ENCODE measurements at regions not wholly inside any gene's neighbourhood (a gene's known extent, or its start where the extent isn't known, plus 50 kb on each side); places are given as distances from the start of the nearest gene placed in this dataset.
"Not testable (repeated sequence)": the region's sequence is repeated elsewhere in the genome, so short reads cannot be mapped to it uniquely, and the experiment has no call there.

- no peak for DNase-seq (ENCODE audit: low read depth)
These were observed 109.7 kb downstream of the CRLF2 start for GRCh38 chrX:1102786-1103185.

DNA sequence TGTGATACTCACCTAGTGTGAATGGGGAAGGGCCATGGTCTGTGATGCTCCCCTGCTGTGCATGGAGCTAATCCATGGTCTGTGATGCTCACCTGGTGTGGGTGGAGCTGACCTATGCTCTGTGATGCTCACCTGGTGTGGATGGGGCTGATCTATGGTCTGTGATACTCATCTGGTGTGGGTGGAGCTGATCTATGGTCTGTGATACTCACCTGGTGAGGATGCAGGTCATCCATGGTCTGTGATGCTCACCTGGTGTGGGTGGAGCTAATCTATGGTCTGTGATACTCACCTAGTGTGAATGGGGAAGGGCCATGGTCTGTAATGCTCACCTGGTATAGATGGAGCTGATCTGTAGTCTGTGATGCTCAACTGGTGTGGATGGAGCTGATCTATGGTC is 110.2 kb downstream of the CRLF2 start:
- DNase-seq (ENCODE audit: low read depth): not testable (repeated sequence)

- DNase-seq (ENCODE audit: low read depth): no peak
These were observed 113.2 kb downstream of the CRLF2 start for GRCh38 chrX:1099146-1099770.

- no peak for DNase-seq (ENCODE audit: low read depth)
These were observed 115.1 kb downstream of the CRLF2 start for GRCh38 chrX:1097328-1097727.

DNA sequence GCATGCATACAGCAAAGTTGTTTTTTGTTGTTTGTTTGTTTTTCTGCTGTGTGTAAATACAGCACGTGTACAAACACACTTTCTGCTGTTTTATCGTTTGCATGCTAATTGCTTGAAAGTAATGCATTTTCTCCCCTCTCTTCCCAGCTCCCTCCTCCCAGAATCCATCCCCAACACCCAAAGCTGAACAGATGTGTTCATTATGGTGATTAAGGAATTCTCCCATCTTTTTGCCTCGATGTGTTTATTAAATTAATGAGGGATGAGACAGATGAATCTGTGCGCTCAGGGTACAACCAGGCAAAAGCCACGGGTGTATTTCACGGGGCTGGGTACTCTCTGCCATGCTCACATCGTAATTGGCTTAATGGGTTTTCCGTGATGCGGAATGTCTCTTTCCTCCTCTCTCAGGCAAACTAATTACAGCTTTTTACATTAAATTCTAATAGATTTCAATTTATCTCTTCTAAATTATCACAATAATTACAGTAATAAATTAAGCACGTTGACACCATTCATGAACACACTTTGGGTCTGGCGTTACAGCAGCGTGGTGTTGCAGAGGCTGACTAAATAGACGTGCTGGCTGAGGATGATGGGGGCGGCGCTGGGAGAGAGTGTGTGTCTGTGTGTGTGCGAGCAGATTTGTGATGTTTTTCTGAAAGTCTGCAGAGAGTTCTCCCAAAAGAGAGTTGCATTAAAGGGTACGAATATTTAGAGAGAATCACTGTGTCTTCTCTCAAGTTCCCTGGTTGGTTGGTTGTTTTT is 117.7 kb downstream of the CRLF2 start:
- no peak for DNase-seq (ENCODE audit: low read depth)

- DNase-seq (ENCODE audit: low read depth): no peak
These were observed 118.6 kb downstream of the CRLF2 start for GRCh38 chrX:1093586-1094421.

- DNase-seq (ENCODE audit: low read depth): no peak
These were observed 119.3 kb downstream of the CRLF2 start for GRCh38 chrX:1093121-1093520.

DNA sequence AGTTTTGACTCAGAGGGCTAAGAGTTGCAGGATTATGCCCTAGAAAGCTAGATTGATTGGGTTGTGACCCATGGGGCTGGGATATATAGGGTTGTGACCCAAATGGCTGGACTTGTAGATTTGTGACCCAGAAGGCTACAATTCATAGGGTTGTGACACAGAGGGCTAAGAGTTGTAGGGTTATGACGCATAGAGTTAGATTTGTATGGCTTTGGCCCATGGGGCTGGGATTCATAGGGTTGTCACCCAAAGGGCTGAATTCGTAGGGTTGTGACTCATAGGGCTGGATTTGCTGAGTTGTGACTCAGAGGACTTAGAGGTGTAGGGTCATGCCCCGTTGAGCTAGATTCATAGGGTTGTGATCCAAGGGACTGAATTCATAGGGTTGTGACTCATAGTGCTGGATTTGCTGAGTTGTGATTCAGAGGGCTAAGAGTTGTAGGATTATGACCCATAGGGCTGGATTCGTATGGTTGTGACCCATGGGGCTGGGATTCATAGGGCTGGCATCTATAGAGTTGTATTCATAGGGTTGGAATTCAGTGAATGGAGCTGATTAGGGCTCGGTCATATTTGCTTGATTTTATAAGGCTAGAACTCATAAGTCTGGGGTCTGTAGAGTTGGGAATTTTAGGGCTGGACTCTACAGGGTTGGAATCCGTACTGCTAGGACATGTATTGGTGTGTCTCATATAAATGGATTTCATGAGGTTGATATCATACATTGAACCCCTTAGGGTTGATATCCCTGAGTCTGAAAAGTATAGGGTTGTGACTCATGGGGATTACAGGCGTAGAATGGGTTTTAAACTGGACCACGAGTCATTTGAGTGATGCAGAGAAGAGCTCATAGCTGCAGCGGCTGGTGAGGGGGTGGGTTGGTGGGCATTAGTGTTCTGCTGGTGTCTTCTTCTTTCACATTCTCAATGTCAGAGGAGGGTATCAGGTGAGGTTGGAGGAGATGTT is 125.7 kb downstream of the CRLF2 start:
- no peak for DNase-seq (ENCODE audit: low read depth)

DNA sequence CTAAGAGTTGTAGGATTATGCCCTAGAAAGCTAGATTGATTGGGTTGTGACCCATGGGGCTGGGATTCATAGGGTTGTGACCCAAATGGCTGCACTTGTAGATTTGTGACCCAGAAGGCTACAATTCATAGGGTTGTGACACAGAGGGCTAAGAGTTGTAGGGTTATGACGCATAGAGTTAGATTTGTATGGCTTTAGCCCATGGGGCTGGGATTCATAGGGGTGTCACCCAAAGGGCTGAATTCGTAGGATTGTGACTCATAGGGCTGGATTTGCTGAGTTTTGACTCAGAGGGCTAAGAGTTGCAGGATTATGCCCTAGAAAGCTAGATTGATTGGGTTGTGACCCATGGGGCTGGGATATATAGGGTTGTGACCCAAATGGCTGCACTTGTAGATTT is 126.6 kb downstream of the CRLF2 start:
- not testable (repeated sequence) for DNase-seq (ENCODE audit: low read depth)

DNA sequence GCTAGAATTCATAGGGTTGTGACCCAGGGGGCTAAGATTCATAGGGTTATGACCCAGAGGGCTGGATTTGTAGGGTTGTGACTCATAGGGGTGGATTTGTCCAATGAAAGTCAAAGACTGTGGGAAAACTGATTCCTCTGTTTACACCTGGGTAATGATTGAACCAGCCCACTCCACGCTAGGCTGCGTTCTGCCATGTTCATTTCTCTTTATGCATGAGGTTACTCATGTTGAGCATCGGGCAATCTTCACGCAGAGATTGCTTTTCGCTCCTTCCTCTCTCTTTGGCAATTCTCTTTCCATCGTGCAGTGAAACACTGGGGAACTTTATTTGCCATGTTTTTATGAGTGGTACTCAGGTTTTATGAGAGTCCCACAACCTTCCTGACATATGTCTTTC is 127.8 kb downstream of the CRLF2 start:
- no peak for DNase-seq (ENCODE audit: low read depth)

DNA sequence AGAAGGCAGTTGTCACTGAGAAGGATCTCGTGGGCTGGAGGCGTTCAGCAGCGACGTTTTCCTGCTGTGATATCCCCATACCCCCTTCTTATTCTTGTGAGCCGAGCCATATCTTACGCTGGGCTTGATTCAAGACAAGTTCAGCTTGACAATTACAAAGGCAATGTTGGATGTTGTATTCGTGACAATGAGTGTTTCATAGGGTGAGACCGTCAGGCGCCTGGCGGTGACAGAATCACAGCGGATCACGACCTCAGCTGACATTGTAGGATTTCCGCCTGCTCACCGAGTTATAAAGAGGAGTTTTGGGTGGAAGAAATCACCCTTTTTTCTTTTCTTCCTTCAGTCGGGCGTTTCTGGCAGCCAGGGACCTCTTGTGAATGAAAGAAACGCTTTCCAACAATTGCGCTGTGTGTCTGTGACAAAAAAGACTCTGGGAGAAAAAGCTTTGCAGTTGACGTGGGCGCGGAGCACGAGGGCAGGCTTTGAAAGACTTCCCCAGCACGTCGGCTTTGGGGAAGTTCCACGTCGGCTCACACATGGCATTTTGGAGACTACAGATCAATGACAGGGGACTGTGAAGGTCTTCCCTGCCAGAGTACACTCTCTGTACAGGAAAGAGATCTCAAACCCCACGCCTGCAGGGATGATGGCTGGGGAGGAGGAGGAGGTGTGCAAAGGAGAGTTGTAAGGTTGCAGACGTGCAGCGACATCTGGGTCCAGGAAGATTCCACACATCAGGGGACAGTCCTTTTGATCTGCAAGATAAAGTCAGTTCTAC is 135.4 kb downstream of the CRLF2 start:
- DNase-seq (ENCODE audit: low read depth): no peak

DNA sequence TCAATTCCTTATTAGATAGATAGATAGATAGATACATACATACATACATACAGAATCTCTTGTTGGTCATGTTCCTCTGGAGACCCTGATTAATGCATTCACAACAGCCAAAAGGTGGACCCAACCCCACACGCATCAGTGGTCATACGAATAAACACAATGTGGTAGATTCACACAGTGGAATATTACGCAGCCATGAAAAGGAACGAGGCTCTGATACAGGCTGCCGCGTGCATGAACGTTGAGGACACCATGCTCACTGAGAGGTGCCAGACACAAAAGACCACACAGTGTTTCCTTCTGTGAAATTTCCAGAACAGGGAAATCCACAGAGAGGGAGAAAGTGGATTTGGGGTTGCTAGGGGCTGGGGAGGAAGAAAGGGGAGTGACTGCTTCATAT is 136.7 kb downstream of the CRLF2 start:
- DNase-seq (ENCODE audit: low read depth): no peak

GRCh38 chrX:1075156-1075555 is 137.3 kb downstream of the CRLF2 start:
- DNase-seq (ENCODE audit: low read depth): no peak

GRCh38 chrX:1074755-1075154 is 137.7 kb downstream of the CRLF2 start:
- DNase-seq (ENCODE audit: low read depth): no peak

DNA sequence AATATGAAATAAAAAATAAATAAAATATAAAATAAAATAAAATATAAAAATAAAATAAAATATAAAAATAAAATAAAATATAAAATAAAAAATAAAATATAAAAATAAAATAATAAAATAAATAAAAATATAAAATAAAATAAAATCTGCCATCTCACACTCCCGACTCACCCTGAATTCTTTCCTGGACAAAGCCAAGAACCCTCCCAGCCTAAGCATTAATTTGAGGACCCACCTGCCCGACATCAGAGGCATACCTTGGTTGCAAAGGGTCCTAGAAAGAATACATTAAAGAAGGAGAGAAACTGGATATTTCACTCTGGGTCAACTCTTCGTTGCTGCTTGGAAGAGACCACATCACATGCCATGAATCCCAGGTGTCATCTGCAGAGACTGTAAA is 138.3 kb downstream of the CRLF2 start:
- DNase-seq (ENCODE audit: low read depth): no peak

DNA sequence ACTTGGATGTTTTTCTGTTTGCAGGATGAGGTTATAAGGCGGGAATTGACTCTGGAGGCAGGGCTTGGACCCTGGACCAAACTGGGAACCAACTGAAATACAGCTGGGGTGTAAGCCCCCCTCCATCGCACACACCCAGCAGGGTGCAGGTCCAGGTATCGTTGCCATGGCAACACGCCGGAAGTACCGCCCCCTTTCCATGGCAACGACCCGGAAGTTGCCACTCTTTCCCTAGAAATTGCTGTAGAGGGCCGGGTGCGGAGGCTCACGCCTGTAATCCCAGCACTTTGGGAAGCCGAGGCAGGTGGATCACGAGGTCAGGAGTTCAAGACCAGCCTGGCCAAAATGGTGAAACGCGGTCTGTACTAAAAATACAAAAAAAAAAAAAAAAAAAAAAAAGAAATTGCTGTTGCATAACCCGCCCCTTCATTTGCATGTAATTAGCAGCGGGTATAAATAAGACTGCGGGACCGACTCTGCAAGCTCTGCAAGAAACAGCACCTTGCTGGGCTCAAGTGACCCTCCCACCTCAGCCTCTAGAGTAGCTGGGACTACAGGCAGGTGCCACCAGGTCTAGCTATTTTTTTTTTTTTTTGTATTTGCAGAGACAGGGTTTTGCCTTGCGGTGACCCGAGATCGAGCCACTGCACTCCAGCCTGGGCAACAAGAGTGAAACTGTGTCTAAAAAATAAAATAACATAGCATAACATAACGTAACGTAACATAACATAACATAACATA is 139.6 kb downstream of the CRLF2 start:
- no peak for DNase-seq (ENCODE audit: low read depth)

DNA sequence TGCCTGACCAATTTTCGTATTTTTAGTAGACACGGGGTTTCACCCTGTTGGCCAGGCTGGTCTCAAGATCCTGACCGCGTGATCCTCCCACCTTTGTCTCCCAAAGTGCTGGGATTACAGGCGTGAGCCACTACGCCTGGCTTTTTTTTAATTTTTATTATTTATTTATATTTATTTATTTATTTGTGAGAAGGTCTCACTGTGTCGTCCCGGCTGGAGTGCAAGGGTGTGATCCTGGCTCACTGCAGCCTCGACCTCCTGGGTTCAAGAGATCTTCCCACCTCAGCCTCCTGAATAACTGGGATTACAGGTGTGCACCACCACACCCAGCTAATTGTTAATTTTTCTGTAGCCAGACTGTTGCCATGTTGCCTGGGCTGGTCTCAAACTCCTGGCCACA is 141.1 kb downstream of the CRLF2 start:
- no peak for DNase-seq (ENCODE audit: low read depth)

GRCh38 chrX:1062351-1062750 is 150.1 kb downstream of the CRLF2 start:
- no peak for DNase-seq (ENCODE audit: low read depth)

- no peak for DNase-seq (ENCODE audit: low read depth)
These were observed 151.9 kb downstream of the CRLF2 start for GRCh38 chrX:1060562-1060960.

Measured in activated gamma-delta T cell treated with anti-CD3 and anti-CD28 coated beads, Interleukin-2, amount 50 U/mL, for 16 hours (primary cell).